Limb (tissue), 2 donors: ENCODE measurements at regions not wholly inside any gene's neighbourhood (a gene's known extent, or its start where the extent isn't known, plus 50 kb on each side); places are given as distances from the start of the nearest gene placed in this dataset.

Experiments used
- DNase-seq, 2 donors: peaks; one replicate each; pipeline ENCODE4 v3.0.0-alpha.2; 2016; ENCODE audit errors: extremely low spot score in 2 of 2

- no peak for DNase-seq
Observed at GRCh38 chr5:125277494-125278154, 531.2 kb upstream of the ZNF608 start.

GRCh38 chr5:125278711-125279110 is 532.3 kb upstream of the ZNF608 start:
- DNase-seq: no peak

GRCh38 chr5:125281667-125282066 is 535.2 kb upstream of the ZNF608 start:
- DNase-seq: no peak

- no peak for DNase-seq
Observed at GRCh38 chr5:125283372-125283771, 536.9 kb upstream of the ZNF608 start.

DNA sequence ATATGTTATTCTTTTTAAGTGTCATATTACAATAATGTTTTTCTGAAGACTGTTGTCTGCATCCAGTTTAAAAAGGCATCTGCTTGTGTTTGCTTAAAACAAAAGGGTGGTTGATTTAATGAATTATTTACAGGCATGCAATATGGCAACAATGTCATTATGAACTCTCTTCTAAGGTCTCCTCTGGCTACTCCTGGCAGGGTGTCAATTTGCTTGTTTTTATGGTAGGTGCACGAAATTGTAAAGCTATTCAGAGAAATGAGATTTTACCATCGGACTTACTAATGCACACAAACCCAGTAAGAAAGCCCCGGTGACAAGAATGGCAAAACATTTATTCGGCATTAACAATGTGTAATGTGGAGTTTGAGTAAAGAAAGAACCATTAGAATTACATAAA is 539.8 kb upstream of the ZNF608 start:
- no peak for DNase-seq

DNA sequence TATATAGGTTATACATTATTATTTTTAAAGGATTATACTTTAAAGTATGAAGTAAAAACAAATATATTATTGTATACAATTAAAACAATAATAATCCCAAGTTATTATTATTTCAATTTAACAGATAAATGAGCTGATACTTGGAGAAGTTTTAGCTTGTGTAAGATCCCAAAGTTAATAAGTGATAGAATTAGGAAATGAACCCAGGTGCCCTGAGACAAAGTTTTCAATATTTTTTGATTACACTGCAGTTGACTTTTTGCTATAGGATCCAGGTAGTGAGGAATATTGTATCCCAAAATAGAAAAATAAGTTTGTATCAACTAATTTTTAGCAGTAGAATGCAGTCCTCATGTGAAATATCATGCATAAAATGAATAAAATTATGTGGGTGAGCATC is 543.2 kb upstream of the ZNF608 start:
- no peak for DNase-seq

DNA sequence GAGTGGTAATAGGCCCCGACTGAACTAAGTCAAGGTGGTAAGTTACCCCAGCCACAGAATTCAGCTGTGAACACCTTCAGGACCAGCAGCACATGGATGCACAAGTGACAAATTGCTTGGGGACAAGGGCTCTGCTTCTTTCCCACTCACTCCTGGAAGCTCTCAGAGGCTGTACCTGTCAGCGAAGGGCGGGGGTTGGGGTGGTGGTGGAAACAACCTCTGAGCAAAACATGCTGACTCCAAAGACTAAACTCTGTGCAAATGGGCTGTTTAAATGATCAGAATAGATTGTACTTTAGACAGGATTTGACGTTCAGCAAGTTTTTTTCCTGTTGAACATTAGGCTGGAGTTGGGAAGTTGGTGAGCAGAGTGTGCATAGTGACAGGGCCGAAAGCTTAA is 544.5 kb upstream of the ZNF608 start:
- no peak for DNase-seq

DNA sequence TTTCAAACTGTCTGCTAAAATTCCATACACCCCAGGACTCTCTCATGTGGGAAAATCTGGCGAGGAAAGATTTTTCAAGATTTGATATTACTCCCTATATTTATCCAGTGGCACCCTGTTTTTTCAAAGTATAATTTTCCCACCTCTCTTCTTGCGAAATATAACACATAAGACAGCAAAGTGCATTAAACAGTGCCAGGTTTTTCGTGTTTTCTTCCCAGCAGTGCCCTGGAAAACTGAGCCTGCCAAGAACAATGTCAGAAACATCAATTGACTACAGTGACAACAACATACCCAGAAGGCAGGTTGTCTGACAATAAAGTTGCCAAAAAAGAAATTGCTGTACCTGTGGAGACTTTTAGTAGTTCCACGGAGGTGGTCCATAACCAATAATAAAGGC is 545.0 kb upstream of the ZNF608 start:
- no peak for DNase-seq

GRCh38 chr5:125293223-125293622 is 546.8 kb upstream of the ZNF608 start:
- no peak for DNase-seq

GRCh38 chr5:125293726-125294125 is 547.3 kb upstream of the ZNF608 start:
- DNase-seq: no peak

DNA sequence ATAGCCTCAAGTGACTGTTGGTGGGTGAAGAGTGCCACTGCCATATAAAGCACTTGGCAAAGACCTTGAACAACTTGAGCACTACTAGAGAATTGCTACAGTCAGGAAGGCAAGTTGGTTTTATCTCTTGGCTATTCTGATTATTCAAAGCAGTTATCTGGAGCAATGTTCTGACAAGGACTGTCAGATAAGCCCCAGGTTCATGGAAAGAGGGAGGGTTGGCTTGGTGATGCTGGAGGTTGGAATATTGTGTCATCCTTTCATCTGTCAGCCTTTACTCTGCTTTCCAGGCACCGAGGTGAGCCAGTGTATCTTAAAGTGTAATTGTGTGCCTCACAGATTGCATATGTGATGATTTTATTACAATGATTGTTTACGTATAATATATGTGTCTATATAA is 548.4 kb upstream of the ZNF608 start:
- DNase-seq: no peak

DNA sequence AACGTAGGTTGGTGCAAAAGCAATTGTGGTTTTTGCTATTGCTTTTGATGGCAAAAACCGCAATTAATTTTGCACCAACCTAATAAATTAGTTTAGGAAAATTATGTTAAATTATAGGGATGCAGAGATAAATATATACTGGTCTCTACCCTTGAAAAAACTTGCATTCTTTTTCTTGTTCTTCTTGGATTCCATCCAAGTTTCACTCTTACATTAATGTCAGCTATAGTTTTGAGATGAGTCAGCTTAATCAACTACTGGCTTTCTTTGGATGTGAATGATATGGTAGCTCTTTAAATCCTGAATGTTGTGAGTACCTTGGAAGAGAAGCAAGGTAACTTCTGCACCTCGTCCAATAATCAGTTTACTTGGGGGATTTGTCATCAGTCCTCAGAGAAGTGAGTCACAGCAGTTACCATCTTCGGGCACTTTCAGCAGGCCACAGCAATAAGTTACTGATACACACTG is 549.0 kb upstream of the ZNF608 start:
- DNase-seq: no peak

DNA sequence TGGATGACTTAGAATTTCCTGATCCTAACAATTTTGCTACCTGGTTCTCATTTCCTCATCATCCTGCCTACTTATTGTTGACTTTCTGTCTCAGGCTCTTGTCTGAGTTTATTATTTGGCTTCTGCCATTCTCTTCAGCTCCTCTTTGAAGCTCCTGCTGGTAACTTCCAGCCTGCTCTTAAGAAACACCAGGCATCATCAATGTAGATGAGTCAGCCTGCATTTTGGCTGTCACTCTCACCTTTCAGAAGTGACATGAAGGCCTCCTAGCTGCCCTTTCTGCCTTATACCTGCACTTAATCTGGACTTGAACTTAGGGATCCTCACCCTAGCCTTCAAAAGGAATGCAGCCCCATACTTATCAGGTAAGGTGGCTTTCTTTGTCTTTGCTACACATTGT is 551.8 kb upstream of the ZNF608 start:
- no peak for DNase-seq

DNA sequence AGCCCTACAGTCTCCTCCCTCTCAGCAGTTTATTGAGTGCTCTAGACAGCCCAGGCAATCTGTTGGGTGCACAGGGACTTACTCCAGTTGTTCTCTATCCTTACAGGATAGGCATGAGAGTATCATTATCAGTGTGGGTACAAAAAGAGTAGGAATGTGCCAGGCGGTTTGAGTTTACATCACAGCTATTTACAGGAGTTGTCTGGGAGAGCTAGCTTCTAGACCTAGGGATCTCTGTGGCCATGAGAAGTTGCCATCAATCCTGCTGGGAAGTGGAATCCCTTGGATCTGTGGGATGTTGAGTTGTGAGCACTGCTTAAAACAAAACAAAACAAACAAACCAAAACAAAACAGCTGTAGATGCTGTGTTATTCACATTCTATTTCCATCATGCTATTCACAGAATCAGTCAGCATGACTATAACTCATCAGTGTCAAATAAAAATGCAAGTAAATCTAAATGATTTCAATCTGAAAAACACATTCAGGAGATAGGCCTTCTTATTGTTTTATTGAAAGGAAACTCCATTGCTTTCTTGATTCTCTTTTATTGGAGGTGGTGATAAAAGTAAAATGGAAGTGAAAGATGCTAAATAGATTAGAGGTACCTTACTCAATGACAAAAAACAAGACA is 552.4 kb upstream of the ZNF608 start:
- no peak for DNase-seq

- DNase-seq: no peak
Observed at GRCh38 chr5:125301711-125302110, 555.3 kb upstream of the ZNF608 start.

DNA sequence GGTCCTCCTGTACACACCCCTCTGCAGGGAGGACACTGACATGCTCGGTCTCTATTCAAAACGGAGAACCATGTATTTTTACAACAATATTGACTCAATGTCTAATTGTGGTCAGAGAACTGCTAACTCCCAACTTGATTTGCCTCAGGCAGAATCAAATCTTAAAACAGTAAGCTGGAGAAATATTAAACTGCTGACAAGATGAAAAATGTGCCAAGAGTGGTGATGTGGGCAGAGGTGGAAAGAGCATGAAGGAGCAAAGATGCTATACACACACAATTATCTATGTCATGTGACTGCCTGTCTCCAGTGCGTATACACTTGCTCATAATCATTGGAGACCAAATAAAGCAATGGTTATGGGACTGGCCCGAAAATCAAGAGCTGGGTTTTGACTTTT is 556.1 kb upstream of the ZNF608 start:
- no peak for DNase-seq

DNA sequence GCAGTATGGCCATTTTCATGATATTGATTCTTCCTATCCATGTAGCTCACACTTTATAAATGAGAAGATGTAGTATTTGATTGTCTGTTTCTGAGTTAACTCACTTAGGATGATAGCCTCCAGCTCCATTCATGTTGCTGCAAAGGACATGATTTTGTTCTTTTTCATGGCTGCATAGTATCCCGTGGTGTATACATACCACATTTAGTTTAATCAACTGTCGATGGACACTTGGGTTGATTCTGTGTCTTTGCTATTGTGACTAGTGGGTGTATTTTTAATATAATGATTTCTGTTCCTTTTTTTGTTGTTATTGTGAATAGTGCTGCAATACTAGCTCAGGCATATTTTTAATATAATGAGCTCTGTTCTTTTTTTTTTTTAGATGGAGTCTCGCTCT is 560.3 kb upstream of the ZNF608 start:
- no peak for DNase-seq

DNA sequence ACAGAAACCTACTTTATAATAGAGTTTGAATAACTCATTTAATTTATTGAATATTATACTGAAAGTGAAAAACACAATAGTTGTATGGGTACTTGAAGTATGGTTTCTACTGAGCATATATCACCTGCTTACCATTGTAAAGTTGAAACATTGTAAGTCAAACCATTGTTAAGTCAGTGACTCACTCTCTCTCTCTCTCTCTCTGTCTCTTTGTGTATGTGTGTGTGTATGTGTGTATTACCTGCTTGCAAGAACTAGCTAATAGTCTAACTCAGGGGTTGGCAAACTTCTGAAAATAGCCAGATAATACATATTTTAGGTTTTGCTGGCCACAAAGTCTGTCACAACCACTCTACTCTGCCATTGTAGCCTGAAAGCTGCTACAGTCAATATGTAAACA is 564.3 kb upstream of the ZNF608 start:
- DNase-seq: no peak

GRCh38 chr5:125311743-125312142 is 565.3 kb upstream of the ZNF608 start:
- DNase-seq: no peak

DNA sequence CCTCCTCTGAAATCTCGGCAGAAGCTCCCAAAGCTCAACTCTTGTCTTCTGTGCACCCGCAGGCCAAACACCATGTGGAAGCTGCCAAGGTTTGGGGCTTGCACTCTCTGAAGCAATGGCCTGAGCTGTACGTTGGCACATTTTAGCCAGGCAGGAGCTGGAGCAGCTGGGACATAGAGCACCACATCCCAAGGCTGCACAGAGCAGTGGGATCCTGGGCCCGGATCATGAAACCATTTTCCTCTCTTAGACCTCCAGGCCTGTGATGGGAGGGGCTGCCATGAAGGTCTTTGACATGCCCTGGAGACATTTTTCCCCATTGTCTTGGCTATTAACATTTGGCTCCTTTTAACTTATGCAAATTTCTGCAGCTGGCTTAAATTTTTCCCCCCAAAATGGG is 567.1 kb upstream of the ZNF608 start:
- DNase-seq: no peak

DNA sequence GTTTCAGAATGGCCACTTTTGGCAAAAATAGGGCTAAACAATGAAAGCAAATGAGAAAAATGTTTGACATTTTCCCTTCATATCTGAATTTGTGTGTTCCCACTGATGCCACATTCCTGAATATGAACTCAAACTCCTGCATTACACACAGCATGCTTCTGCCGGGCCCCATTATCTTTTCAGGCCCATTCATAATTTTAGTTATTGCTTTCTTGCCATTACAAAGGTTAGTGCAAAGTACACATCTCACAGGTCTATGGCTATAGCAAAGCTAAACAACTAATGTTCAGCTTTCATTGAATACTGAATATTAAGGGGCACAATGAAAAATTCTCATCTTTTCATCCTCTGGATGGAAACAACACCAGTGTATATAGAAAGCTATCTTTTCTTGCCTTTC is 568.9 kb upstream of the ZNF608 start:
- DNase-seq: no peak

- DNase-seq: no peak
Observed at GRCh38 chr5:125316391-125316790, 570.0 kb upstream of the ZNF608 start.

- DNase-seq: no peak
Observed at GRCh38 chr5:125316915-125317535, 570.6 kb upstream of the ZNF608 start.
